ENCODE measurements at regions not wholly inside any gene's neighbourhood (a gene's known extent, or its start where the extent isn't known, plus 50 kb on each side); places are given as distances from the start of the nearest gene placed in this dataset.
"Not testable (repeated sequence)": the region's sequence is repeated elsewhere in the genome, so short reads cannot be mapped to it uniquely, and the experiment has no call there.

DNA sequence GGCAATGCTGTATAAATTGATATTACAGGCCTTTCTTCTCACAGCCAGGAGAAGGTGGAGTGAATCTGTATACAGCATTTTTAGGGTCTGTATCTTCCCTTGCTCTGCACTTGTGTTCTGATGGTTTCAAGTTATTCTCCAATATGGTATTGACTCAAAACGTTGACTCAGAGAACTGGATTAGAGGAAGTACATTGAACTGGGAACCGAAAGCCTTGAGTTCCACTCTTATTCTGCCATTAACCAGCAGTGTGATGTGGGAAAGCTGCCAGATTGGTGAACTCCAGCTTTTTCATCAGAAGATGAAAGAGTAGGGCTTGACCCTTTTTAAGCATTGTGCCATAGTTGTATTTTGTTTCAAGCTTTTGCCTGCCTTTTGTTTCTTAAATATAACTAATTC lies 167.7 kb downstream of the SPRY2 start:
- no peak for DNase-seq (ENCODE audit: low read depth)

DNA sequence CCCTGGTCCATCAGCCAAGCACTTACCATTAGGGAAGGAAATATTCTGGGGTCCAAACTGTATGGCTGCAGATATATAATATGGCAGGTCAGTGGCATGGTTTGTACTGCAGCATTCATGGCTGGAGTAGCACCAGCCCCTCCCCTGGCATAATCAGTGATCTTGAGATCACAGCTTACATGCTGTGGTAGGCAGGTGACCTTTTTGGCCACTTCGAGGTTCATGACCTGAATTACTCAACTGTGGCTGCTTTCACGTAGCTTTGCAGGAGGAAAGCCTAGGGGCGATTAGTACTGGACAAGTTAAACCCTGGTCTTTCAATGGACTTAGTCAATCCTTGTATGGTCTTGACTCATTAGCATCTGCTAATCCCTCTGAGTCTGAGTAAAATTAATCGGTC lies 169.8 kb downstream of the SPRY2 start:
- no peak for DNase-seq (ENCODE audit: low read depth)

DNA sequence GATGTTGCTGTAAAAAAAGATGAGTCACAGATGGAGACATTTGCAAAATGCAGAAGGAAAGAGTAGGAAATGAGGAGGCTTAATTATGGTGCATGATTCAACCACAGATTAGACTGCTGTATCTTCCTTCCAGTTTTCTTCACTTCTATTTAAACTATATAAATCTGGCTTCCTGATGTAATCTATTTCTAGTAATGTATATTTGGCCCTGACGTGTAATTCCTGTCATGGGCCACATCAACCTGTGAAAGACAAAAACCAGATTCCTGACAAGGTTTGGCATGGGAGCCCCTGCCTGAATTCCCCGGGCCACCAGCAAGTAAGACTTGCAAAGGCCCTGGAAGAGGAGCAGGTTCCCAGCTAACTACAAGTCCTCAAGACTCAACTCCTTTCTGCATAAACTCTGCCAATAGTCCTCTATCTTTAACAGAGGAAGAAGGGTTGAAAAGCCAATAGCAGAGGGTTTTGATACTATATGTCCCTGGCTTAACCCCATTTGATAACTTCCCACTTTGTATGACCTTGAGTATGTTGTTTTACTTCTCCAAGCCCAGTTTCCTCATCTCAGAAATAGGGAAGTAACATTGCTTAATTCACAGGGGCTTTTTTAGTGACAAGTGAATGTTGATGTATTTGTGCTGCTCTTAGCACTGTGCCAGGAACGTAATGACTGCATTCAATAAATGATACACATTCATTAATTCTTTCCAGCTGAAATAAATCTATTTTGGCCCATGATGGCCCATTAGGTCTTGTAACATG lies 172.7 kb downstream of the SPRY2 start:
- no peak for DNase-seq (ENCODE audit: low read depth)

DNA sequence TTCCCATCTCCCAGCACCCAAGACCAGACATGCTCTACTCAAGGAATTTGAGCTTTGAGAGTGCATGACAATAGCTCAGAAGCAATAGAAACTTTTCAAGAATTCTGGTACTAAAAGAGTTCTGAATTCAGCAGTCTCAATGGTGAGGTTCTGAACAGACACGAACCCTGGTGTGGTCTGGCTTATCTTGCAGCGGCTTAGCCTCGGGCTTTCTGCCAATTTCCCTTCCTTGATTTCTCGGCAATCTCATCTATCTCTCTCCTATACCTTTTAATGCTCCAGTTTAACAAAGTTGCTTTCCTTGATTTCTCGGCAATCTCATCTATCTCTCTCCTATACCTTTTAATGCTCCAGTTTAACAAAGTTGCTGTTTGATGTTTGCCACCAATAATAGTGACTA lies 174.6 kb downstream of the SPRY2 start:
- no peak for DNase-seq (ENCODE audit: low read depth)

DNA sequence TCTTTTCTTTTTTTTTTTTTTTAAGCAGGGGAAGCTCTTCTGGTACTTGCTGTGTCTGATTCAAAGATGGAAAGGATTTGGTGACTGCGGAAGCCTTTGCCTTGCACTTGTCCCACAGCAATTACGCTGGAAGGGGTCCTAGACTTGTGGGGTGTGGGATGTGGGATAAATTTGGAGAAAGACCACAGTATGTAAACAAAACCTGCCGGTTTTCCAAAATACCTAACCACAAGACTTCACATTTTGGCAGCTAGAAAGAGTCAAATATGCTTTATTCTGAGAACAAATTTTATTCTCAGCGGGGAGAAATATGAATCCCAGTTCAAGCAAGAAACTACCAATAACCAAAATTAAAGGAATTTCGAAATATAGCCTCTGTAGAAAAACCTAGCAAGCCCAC lies 176.5 kb downstream of the SPRY2 start:
- no peak for DNase-seq (ENCODE audit: low read depth)

DNA sequence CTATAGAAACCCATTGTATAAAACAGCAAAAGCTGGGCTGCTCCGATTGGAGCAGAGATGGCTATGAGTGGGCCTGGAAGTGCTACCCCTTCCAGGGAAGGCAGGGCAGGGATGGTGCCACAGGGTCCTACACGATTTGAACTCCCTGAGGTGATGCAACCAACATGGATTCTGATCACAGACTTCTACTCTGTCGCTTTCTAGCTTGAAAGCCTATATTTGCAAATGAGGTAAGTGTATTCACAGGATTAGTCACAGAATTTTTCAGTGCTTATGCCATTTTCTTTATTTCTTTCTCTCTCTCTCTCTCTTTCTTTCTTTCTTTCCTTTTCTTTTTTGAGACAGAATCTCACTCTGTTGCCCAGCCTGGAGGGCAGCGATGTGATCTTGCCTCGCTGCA lies 179.0 kb downstream of the SPRY2 start:
- DNase-seq (ENCODE audit: low read depth), result no peak

DNA sequence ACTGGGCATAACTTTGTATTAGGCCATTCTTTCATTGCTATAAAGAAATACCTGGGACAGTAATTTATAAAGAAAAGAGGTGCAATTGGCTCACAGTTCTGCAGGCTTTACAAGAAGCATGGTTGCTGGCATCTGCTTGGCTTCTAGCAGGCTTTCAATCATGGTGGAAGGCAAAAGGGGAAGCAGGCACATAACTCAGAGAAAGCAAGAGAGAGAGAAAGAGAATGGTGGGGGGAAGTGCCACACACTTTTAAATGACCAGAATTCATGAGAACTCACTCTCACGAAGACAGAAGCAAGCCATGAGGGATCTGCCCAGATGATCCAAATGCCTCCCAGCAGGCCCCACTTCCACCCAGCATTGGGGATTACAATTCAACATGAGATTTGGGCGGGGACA lies 179.7 kb downstream of the SPRY2 start:
- no peak for DNase-seq (ENCODE audit: low read depth)

DNA sequence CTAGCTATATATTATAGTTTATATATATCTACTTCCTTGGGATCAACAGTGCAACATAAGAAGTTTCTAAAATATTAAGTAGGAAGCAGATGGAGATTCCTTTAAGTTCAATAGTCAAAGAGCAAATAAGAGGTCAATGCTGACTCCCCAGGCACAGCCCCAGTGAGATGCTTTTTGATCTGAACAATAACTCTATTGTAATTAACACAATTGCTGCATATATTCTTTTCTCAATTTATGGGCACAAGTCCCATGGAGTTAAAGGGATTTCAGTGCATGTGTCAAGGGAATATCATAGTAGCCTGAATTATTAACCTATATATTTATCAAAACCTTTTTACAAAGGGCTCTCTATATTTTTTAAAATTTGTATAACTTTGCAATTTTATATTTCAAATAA lies 180.8 kb downstream of the SPRY2 start:
- no peak for DNase-seq (ENCODE audit: low read depth)

DNA sequence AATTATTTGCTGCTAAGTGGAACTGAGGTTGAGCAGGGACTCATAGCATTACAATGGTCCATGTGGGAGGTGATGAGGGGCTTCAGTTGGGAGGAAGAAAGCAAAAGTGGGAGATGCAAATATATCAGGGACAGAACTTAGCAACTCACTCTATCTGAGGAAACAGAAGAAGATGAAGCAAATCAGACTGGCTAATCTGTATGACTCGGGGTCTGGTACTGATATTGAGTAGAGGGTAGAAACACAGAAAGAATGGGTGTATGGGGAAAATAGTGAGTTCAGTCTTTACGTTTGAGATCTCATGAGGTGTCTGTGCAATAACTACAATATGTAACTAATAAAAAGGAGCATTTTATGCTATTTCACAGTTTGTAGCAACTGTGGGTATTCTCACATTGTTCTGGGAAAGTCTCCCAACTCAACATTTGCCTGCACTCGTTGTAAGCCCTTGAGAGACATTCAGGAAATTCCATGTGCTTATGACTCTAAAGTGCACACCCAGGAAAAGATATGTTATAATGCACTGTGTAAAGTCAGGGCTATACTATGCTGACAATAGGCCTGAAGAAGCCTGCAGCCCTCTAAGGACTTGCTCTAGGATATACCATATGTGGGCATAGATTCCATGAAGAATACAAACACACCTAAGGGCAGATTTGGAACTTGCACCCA lies 183.5 kb downstream of the SPRY2 start:
- DNase-seq (ENCODE audit: low read depth), result no peak

DNA sequence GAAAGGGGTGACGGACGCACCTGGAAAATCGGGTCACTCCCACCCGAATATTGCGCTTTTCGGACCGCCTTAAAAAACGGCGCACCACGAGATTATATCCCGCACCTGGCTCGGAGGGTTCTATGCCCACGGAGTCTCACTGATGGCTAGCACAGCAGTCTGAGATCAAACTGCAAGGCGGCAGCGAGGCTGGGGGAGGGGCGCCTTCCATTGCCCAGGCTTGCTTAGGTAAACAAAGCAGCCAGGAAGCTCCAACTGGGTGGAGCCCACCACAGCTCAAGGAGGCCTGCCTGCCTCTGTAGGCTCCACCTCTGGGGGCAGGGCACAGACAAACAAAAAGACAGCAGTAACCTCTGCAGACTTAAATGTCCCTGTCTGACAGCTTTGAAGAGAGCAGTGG lies 188.8 kb downstream of the SPRY2 start:
- not testable (repeated sequence) for DNase-seq (ENCODE audit: low read depth)

DNA sequence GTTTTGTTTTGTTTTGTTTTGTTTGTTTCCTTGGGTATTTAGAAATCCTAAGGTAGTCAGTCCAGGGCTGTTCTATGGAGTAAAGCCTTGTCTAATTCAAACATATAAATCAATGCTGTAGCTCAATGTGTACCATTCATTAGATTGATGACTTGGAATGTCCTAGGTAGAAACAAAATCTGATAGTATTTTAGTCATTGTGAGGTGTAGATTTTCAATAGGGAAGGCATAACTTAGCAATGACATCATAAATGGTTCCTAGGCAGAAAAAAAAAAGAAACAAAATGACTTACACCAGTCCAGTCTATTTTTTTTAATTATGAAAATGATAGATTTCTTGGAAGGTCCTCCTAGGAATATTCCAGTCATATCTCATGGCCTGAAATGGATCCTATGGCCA lies 189.9 kb downstream of the SPRY2 start:
- no peak for DNase-seq (ENCODE audit: low read depth)

DNA sequence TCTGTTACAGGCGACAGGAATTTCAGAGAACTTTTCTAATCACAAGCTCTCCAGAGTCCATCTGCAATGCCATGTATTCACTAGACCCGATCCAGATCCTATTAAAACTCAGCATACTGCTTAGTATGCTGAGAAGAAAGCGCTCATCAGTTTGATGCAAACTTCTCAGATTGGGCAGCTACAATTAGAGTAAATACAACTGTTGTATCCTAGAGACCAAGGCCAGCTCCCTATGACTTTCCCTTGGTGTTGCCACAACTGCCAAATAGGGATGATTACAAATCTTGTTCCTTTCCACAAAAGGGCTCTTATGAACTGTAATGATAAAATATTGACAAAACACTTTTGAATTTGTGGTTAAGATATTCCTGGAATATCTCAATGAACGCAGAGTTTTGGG lies 191.2 kb downstream of the SPRY2 start:
- DNase-seq (ENCODE audit: low read depth), result no peak

DNA sequence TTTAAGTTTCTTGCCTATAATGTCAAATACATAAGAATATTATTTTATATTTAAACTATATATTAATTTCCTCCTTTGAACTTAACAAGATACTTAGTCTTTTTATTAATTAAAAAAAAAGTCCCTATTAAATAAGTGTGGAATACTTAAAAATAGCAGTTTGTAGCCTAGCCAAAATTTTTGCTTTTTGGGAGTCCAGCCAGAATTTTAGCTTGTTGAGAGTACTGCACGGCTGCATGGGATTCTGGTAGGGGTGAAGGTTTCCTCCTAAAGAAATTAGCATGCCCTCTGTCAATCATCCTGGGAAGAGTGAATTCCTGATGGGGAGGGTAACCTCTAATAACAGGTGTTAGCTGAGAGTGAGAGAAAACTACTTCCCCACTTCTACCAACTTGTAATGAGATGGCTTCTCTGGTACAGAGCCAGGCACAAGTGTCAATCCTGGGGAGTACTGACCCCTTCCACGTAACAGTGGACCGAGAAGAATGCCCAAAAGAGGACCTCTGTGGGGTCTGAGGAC lies 195.7 kb downstream of the SPRY2 start:
- no peak for DNase-seq (ENCODE audit: low read depth)

DNA sequence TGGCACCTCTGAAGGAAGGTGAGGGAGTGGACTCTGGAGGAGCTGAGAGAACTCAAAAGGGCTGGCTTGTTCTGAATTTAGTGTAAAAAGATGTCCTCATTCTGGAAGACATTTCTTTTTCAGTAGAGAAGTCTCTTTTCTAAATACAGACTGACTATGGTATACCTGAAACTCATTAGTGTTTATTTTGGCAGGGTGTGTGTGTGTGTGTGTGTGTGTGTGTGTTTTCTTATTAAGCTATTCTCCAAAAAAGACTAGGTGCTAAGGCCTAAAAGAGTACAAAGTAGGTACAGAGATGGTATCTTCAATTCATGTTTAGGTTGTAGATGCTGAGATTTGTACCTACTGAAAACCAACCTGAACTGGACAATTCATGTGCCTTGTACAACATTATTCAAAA lies 196.4 kb downstream of the SPRY2 start:
- DNase-seq (ENCODE audit: low read depth), result no peak

DNA sequence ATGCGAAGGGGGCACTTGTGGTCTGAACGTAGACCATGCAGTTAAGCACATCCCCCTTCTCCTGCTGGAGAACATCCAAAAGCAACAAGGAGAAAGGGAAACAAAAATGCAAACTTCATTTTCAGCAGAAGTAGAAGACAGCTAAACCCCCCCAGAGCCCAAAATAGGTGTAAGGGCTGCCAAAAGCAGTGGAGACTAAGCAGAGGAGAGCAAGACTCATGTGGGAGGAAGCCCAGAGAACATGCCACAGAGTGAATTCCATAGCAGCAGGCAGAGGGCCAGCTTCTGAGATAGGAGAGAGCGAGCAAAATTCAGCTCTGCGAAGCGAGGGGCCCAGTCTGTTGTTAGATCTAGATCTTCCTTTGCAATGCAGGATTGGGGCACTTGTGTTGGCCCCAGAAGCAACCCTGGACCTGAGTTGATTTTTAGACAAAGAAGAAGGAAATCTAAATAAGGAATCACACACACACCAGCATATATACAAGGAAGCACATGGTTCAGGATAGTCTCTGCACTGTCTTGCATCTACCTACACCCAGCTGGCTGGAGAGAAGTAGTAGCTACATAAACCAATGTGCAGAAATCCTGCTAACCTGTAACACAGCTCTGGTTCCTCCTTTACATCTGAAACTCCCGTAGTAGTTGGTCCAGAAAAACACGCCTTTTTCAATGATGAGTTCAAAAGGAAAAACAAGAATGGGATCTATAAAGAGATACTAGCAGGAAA lies 199.6 kb downstream of the SPRY2 start:
- DNase-seq (ENCODE audit: low read depth), result no peak

DNA sequence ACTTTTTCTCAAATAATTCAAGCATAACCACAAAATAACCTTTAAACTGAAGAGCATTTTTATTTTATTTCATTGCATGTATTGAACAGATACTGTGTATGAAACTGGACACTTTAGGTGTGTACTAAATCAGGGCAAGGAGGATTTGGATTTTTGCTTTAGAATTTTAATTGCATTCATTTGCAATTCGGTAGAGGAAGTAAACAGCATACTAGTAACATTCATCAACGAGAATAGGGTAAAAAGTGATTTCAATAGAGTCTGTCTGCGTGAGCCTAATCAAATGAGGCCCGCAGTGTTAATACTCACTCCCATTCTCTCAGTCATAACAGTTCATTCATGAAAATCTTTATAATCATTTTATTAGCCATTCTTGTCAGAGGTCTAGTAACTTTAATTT lies 200.2 kb downstream of the SPRY2 start:
- DNase-seq (ENCODE audit: low read depth), result no peak

DNA sequence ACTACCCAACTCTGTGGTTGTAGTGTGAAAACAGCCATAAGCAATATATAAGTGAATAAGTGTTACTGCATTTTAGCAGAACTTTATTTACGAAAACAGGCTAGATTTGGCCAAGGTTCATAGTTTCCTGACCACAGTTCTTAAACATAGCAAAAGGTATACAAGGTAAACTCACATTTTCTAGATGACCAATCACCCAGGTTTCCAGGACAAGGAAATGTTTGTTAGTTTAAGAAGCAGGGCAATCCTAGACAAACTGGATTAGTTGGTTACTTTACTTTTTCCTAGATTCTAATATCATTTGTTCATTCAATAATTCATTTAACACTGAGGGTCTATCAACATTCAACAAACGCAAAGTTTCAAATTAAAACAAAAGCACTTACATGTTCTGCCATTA lies 201.7 kb downstream of the SPRY2 start:
- DNase-seq (ENCODE audit: low read depth), result no peak

DNA sequence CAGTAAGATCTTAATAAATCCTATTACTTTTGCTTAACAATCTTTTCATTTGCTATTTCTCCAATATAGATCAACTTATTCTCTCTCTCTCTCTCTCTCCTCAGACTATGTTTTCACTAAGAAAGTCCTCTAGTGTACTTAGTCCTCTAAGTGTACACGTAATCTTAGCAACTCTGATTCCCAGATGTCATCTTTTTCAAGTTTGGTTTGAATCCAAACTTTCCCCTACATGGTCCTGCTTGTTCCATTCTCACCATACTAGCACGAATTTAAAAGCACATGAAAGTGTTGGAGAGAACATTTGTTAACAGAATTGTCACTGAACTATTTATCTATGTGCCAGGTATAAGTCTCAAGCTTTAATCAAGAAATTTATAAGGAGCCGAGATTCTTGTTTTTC lies 202.9 kb downstream of the SPRY2 start:
- no peak for DNase-seq (ENCODE audit: low read depth)

DNA sequence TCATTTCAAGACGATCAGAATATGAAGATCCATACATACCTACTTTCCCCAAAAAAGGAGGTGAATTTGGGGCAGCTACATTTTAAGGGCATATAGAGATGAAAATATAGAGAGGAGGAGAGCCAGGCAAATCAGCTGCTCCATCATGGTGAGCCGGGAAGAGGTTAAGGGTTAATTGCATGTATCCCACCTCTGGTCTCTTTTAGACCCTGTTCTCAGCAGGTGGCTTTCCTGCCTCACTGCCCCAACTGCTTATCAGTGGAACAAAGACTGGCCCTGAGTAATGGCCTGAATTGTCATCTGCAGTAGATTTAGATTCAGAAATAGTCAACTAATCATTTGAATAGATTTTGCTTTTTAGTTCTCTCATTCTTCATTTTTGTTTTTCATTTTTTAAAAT lies 206.6 kb downstream of the SPRY2 start:
- no peak for DNase-seq (ENCODE audit: low read depth)

DNA sequence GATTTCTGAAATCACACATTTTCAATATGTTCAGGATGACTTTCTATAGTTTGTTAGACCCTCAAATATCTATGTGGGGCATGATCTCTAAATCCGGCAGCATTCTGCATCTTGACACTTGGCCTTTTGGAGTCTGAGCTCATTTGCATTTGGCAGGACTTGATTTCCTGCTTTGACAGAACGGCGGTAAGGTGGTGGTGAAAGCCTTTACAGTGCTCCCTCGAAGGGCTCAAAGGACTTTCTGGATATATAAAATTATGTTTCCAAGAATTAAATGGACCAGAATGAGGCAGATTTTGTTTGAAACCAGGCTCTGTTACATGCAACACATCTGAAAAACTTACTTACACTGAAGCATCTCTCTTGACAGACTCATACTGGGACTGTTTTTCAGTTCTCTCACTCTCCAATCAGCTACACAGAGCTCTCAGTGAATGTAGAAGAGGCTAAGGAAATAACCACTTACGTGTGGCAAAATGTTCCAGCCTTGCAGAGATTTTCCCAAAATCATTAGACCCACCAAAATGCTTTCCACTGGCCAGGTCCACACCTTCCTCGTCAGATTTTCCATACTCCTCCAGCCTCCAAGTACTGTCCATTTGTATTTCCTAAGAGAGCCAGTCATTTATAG lies 207.2 kb downstream of the SPRY2 start:
- DNase-seq (ENCODE audit: low read depth), result no peak

DNA sequence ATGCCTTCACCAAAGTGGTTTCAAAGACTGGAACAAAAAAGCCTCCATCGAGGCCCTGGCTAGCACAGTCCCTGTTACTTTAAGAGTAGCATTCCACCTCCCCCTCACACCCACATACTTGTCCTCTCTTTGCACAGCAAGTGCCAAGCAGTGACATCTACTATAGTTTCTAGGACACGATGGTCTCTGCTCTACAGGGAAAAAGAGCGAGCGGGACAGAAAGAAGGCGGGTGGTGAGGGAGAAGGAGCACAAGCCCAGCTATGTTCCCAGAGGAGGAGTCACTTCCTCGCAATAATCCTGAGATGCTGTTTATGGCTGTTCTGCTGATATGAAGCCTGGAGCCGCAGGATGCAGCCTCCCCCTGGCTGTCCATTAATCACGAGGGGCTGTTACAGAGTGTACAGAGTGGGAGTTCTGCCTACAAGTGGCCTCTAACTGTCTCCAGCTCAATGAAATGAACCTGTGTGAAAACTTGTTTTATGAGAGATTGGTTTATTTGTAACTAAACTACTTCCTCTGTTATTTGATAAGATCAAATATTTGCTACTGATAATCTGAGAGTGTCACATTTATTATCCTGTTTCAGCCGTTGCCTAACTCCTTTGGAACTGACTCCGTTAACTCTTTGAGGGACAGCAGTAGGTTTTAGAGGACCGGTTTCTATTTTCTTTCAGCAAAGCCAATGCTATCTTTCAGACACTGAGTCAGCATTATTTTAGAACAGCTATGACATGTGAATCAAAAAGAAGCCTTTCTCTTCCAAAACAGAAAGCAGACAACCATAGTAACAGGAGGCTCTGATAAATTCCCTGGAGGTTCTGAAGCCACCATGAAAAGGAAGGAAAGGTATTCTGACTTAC lies 208.0 kb downstream of the SPRY2 start:
- DNase-seq (ENCODE audit: low read depth), result no peak

DNA sequence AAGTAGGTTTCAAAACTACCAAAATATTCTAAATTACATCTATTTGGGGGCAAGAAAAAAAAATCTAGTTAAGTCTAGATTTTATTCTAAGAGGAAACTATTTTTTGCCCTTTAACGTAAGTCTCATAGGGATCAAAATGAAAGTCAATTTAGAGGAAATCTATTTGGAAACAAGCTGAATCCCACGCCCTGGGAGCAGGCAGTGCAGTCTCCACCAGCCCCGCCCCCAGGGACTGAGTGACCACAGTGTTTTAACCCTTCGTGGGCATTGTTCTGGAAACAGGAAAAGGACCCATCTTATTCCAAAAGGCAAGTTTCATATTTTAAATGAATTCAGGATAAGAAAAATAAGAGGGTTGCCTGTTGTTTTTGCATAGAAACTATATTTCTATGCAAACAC lies 209.7 kb downstream of the SPRY2 start:
- no peak for DNase-seq (ENCODE audit: low read depth)

All from stimulated activated CD8-positive, alpha-beta memory T cell treated with anti-CD3 and anti-CD28 coated beads, Interleukin-12 subunit alpha, Interleukin-12 subunit beta, amount 100 ng/mL, for 1 hour (primary cell).